Gastrocnemius medialis (tissue), 4 donors: ENCODE measurements at regions not wholly inside any gene's neighbourhood (a gene's known extent, or its start where the extent isn't known, plus 50 kb on each side); places are given as distances from the start of the nearest gene placed in this dataset.

Experiments
- POLR2A ChIP-seq, 2 donors: fragments of 450-650 bp; IDR thresholded peaks; one replicate each; pipeline ENCODE4 v1.6.1; 2017; ENCODE audit warnings: antibody characterized with exemption in 2 of 2, mild to moderate bottlenecking in 2 of 2, moderate library complexity in 2 of 2
- TF ChIP-seq, protein P1 (sequence below), 5 experiments: fragments of 450-650 bp in 3 of 5; fragments of 200-600 bp in 2 of 5; sonication (generic) in 2 of 5; IDR thresholded peaks in 4 of 5; conservative IDR thresholded peaks in 1 of 5; 1 replicate in 4 of 5; 2 replicates in 1 of 5; pipeline ENCODE4 v1.5.1; 2016 to 2019; ENCODE audit warnings: antibody characterized with exemption in 5 of 5, mild to moderate bottlenecking in 3 of 5, moderate library complexity in 3 of 5

DNA sequence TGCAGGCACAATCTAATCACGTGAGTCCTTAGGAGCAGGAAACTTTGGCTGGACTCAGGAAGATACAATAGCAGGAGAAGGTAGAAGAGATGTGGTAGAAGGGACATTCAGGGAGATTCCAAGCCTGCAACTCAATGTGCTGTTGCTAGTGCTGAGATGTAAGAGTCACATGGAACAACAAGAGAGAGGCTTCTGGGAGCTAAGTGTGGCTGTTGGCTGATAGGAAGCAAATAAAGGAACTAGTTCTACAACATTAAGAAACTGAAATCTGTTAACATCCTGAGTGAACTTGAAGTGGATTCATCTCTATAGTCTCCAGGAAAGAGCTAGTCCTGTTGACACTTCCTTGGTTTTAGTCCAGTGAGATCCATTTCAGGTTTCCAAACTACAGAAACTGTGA, 1207.4 kb downstream of the ADGRL3 start:
- TF ChIP-seq, protein P1, sequence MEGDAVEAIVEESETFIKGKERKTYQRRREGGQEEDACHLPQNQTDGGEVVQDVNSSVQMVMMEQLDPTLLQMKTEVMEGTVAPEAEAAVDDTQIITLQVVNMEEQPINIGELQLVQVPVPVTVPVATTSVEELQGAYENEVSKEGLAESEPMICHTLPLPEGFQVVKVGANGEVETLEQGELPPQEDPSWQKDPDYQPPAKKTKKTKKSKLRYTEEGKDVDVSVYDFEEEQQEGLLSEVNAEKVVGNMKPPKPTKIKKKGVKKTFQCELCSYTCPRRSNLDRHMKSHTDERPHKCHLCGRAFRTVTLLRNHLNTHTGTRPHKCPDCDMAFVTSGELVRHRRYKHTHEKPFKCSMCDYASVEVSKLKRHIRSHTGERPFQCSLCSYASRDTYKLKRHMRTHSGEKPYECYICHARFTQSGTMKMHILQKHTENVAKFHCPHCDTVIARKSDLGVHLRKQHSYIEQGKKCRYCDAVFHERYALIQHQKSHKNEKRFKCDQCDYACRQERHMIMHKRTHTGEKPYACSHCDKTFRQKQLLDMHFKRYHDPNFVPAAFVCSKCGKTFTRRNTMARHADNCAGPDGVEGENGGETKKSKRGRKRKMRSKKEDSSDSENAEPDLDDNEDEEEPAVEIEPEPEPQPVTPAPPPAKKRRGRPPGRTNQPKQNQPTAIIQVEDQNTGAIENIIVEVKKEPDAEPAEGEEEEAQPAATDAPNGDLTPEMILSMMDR (IDR thresholded peaks at IDR 0.05 in 4 of 5, conservative IDR thresholded peaks at IDR 0.05 in 1 of 5) = no peak
- no peak for TF ChIP-seq POLR2A (IDR thresholded peaks at IDR 0.05)
